Mesenchymal stem cell (in vitro differentiated cells and primary cell): ENCODE measurements at regions not wholly inside any gene's neighbourhood (a gene's known extent, or its start where the extent isn't known, plus 50 kb on each side); places are given as distances from the start of the nearest gene placed in this dataset.

ENCODE experiments used
- DNase-seq: peaks from one replicate; pipeline ENCODE4 v3.0.0-alpha.2; 2013
- H2AFZ ChIP-seq: one replicate; pipeline ENCODE4 v1.6.1; 2013; ENCODE audit warnings: low read depth, mild to moderate bottlenecking, control low read depth, inconsistent platforms, low read length, moderate library complexity
- H2AK5ac ChIP-seq: 2 replicates; pipeline ENCODE4 v1.6.1; 2013; ENCODE audit warnings: low read length, moderate library complexity, mild to moderate bottlenecking, inconsistent platforms; ENCODE audit not compliant: severe bottlenecking
- H2BK120ac ChIP-seq: one replicate; pipeline ENCODE4 v1.6.1; 2013; ENCODE audit warnings: low read depth, mild to moderate bottlenecking, inconsistent platforms, low read length, moderate library complexity
- H2BK12ac ChIP-seq, 2 experiments: one replicate each; pipeline ENCODE4 v1.6.1; 2013; ENCODE audit warnings: inconsistent platforms in 2 of 2, low read length in 2 of 2, mild to moderate bottlenecking in 2 of 2, moderate library complexity in 2 of 2, control low read depth in 1 of 2
- H2BK15ac ChIP-seq: one replicate; pipeline ENCODE4 v1.6.1; 2013; ENCODE audit warnings: mild to moderate bottlenecking, low read depth, inconsistent platforms; ENCODE audit not compliant: poor library complexity, severe bottlenecking
- H2BK5ac ChIP-seq: 2 replicates; pipeline ENCODE4 v1.6.1; 2013; ENCODE audit warnings: low read depth, mild to moderate bottlenecking, low read length, control low read depth, inconsistent platforms; ENCODE audit not compliant: poor library complexity, severe bottlenecking
- H3K14ac ChIP-seq, 2 experiments: one replicate each; pipeline ENCODE4 v1.6.1; 2013; ENCODE audit warnings: inconsistent platforms in 2 of 2, low read length in 2 of 2, control low read depth in 1 of 2, mild to moderate bottlenecking in 1 of 2, moderate library complexity in 1 of 2
- H3K18ac ChIP-seq, 2 experiments: one replicate each; pipeline ENCODE4 v1.6.1; 2013; ENCODE audit warnings: inconsistent platforms in 2 of 2, low read length in 2 of 2, control low read depth in 1 of 2, low read depth in 1 of 2, mild to moderate bottlenecking in 1 of 2
- H3K23ac ChIP-seq, 2 experiments: one replicate each; pipeline ENCODE4 v1.6.1; 2013; ENCODE audit warnings: inconsistent platforms in 2 of 2, low read length in 2 of 2, mild to moderate bottlenecking in 2 of 2, moderate library complexity in 2 of 2, control low read depth in 1 of 2
- H3K27ac ChIP-seq: 2 replicates; pipeline ENCODE4 v1.5.1; 2013; ENCODE audit warnings: mild to moderate bottlenecking, moderate library complexity, low read length, control low read depth, inconsistent platforms; ENCODE audit not compliant: poor library complexity, severe bottlenecking
- H3K27me3 ChIP-seq, 2 experiments: 2 replicates each; pipeline versions ENCODE4 v1.6.1 to v1.7.0; 2013; ENCODE audit warnings: low read length in 2 of 2, mild to moderate bottlenecking in 2 of 2, moderate library complexity in 2 of 2, control low read depth in 1 of 2, inconsistent platforms in 1 of 2; ENCODE audit not compliant: control insufficient read depth in 1 of 2, insufficient read depth in 1 of 2
- H3K36me3 ChIP-seq, 2 experiments: 2 replicates each; pipeline versions ENCODE4 v1.6.1 to v1.7.0; 2013; ENCODE audit warnings: low read length in 2 of 2, control low read depth in 1 of 2, inconsistent platforms in 1 of 2, low read depth in 1 of 2, mild to moderate bottlenecking in 1 of 2; ENCODE audit not compliant: insufficient read depth in 2 of 2, control insufficient read depth in 1 of 2
- H3K4ac ChIP-seq, 2 experiments: one replicate each; pipeline ENCODE4 v1.6.1; 2013; ENCODE audit warnings: inconsistent platforms in 2 of 2, low read length in 2 of 2, mild to moderate bottlenecking in 2 of 2, moderate library complexity in 2 of 2, control low read depth in 1 of 2, low read depth in 1 of 2
- H3K4me1 ChIP-seq: 2 replicates; pipeline ENCODE4 v1.6.1; 2013; ENCODE audit warnings: low read depth, low read length, control low read depth; ENCODE audit not compliant: control insufficient read depth, insufficient read depth
- H3K4me2 ChIP-seq: 2 replicates; pipeline ENCODE4 v1.6.1; 2013; ENCODE audit warnings: low read length, mild to moderate bottlenecking, inconsistent platforms; ENCODE audit not compliant: poor library complexity, severe bottlenecking
- H3K4me3 ChIP-seq, 2 experiments: 2 replicates each; pipeline versions ENCODE4 v1.5.1 to v1.7.0; 2013; ENCODE audit warnings: low read length in 2 of 2, mild to moderate bottlenecking in 2 of 2, control low read depth in 1 of 2, low read depth in 1 of 2; ENCODE audit not compliant: insufficient read depth in 1 of 2
- H3K79me1 ChIP-seq: replicated peaks from 2 replicates; pipeline ENCODE4 v1.6.1; 2013; ENCODE audit warnings: mild to moderate bottlenecking, control low read depth, low read length, inconsistent platforms; ENCODE audit not compliant: poor library complexity, severe bottlenecking
- H3K9ac ChIP-seq: 2 replicates; pipeline ENCODE4 v1.7.0; 2013; ENCODE audit warnings: mild to moderate bottlenecking, low read length, moderate library complexity
- H3K9me3 ChIP-seq: 2 replicates; pipeline ENCODE4 v1.7.0; 2013; ENCODE audit warnings: mild to moderate bottlenecking, low read length; ENCODE audit not compliant: control insufficient read depth
- H4K8ac ChIP-seq: one replicate; pipeline ENCODE4 v1.6.1; 2013; ENCODE audit warnings: inconsistent platforms, mild to moderate bottlenecking, low read length, moderate library complexity
- H4K91ac ChIP-seq: one replicate; pipeline ENCODE4 v1.6.1; 2013; ENCODE audit warnings: mild to moderate bottlenecking, low read length, inconsistent platforms
- WGBS: methylation state at CpG from one replicate; pipeline ENCODE4 v1.1.7; 2013; ENCODE audit warnings: mixed read lengths; 5-methylcytosine and 5-hydroxymethylcytosine counted together

DNA sequence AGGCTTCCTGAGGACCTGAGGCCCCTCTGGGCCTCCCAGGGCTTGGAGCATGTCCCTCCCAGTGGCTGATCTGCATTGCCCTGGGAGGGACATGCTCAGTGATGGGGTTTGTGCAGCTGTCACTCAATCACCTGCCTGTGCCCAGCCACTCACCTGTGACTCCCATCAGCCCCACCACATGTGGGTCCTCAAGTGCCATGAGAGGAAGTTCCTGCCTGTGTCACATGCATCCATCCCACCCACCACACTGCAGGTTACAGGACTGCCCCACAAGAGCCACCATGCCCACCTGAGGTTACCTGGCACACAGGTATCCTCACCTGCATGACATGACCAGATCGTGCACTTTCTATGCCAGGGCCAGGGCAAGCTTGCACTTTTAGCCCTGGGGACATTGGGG lies 80.0 kb downstream of the SCGB2B2 start:
- DNase-seq: no peak
- no peak overlapping the region for H4K91ac ChIP-seq
- no peak overlapping the region for H2BK15ac ChIP-seq
- H2AFZ ChIP-seq: no peak overlapping the region
- H3K14ac ChIP-seq: no peak overlapping the region
- H2BK12ac ChIP-seq: no peak overlapping the region
- H3K36me3 ChIP-seq: no peaks in the 10 kb centered on the region
- no peak overlapping the region for H2AK5ac ChIP-seq
- no peaks in the 10 kb centered on the region for H3K4me1 ChIP-seq
- no peak overlapping the region for H3K4me2 ChIP-seq
- H2BK5ac ChIP-seq: no peak overlapping the region
- 100% methylated on average over 1 of the region's 1 CpG for WGBS
- H3K18ac ChIP-seq: no peak overlapping the region
- no peak overlapping the region for H3K4me3 ChIP-seq
- no peaks in the 10 kb centered on the region for H3K27me3 ChIP-seq
- H2BK120ac ChIP-seq: no peak overlapping the region
- peaks cover 1% of the 10 kb centered on the region for H3K9me3 ChIP-seq
- no peak overlapping the region for H3K9ac ChIP-seq
- H4K8ac ChIP-seq: no peak overlapping the region
- H3K23ac ChIP-seq: no peak overlapping the region
- no peaks in the 10 kb centered on the region for H3K79me1 ChIP-seq
- no peak overlapping the region for H3K4ac ChIP-seq
- H3K27ac ChIP-seq: no peak overlapping the region

GRCh38 chr19:34596115-34596514 lies 80.8 kb downstream of the SCGB2B2 start:
- no peak overlapping the region for H3K23ac ChIP-seq
- H3K27me3 ChIP-seq: no peaks in the 10 kb centered on the region
- H3K4me2 ChIP-seq: no peak overlapping the region
- no peak overlapping the region for H2BK120ac ChIP-seq
- H3K9ac ChIP-seq: no peak overlapping the region
- no peak overlapping the region for H2AFZ ChIP-seq
- no peak overlapping the region for H2BK5ac ChIP-seq
- H3K27ac ChIP-seq: no peak overlapping the region
- no peak overlapping the region for H3K4me3 ChIP-seq
- H3K79me1 ChIP-seq: no peaks in the 10 kb centered on the region
- H4K91ac ChIP-seq: no peak overlapping the region
- no peak overlapping the region for H3K4ac ChIP-seq
- no peak overlapping the region for H3K18ac ChIP-seq
- H3K36me3 ChIP-seq: no peaks in the 10 kb centered on the region
- 80% methylated on average over 13 of the region's 13 CpGs for WGBS
- no peak overlapping the region for H2BK15ac ChIP-seq
- H3K4me1 ChIP-seq: no peaks in the 10 kb centered on the region
- H4K8ac ChIP-seq: no peak overlapping the region
- H3K14ac ChIP-seq: no peak overlapping the region
- no peak for DNase-seq
- peaks cover 6% of the 10 kb centered on the region for H3K9me3 ChIP-seq
- H2AK5ac ChIP-seq: no peak overlapping the region
- no peak overlapping the region for H2BK12ac ChIP-seq

- no peaks in the 10 kb centered on the region for H3K36me3 ChIP-seq
- H3K9me3 ChIP-seq: peaks cover 6% of the 10 kb centered on the region
- H2BK15ac ChIP-seq: no peak overlapping the region
- H3K23ac ChIP-seq: no peak overlapping the region
- H4K91ac ChIP-seq: no peak overlapping the region
- H3K27me3 ChIP-seq: no peaks in the 10 kb centered on the region
- DNase-seq: no peak
- H2BK5ac ChIP-seq: no peak overlapping the region
- WGBS: 72% methylated on average over 10 of the region's 10 CpGs
- H3K4me2 ChIP-seq: no peak overlapping the region
- no peak overlapping the region for H2BK12ac ChIP-seq
- no peak overlapping the region for H3K27ac ChIP-seq
- H2AFZ ChIP-seq: no peak overlapping the region
- no peak overlapping the region for H4K8ac ChIP-seq
- no peak overlapping the region for H3K14ac ChIP-seq
- no peaks in the 10 kb centered on the region for H3K4me1 ChIP-seq
- H3K18ac ChIP-seq: no peak overlapping the region
- H3K4me3 ChIP-seq: no peak overlapping the region
- H2BK120ac ChIP-seq: no peak overlapping the region
- no peak overlapping the region for H3K9ac ChIP-seq
- no peak overlapping the region for H3K4ac ChIP-seq
- no peak overlapping the region for H2AK5ac ChIP-seq
- no peaks in the 10 kb centered on the region for H3K79me1 ChIP-seq
Measured at GRCh38 chr19:34595683-34596082, 81.3 kb downstream of the SCGB2B2 start.

GRCh38 chr19:34590228-34590627 lies 86.7 kb downstream of the SCGB2B2 start:
- no peaks in the 10 kb centered on the region for H3K27me3 ChIP-seq
- WGBS: 23% methylated on average over 2 of the region's 3 CpGs
- H2BK120ac ChIP-seq: no peak overlapping the region
- H2BK12ac ChIP-seq: no peak overlapping the region
- H3K36me3 ChIP-seq: no peaks in the 10 kb centered on the region
- no peak overlapping the region for H3K23ac ChIP-seq
- H4K91ac ChIP-seq: no peak overlapping the region
- no peak overlapping the region for H3K4ac ChIP-seq
- no peak overlapping the region for H2BK5ac ChIP-seq
- H4K8ac ChIP-seq: no peak overlapping the region
- DNase-seq: no peak
- no peak overlapping the region for H3K9ac ChIP-seq
- no peak overlapping the region for H3K4me2 ChIP-seq
- H3K14ac ChIP-seq: no peak overlapping the region
- H3K4me3 ChIP-seq: no peak overlapping the region
- no peaks in the 10 kb centered on the region for H3K4me1 ChIP-seq
- no peak overlapping the region for H2AK5ac ChIP-seq
- no peak overlapping the region for H3K27ac ChIP-seq
- H3K18ac ChIP-seq: no peak overlapping the region
- peaks cover 23% of the 10 kb centered on the region for H3K9me3 ChIP-seq
- no peaks in the 10 kb centered on the region for H3K79me1 ChIP-seq
- no peak overlapping the region for H2BK15ac ChIP-seq
- H2AFZ ChIP-seq: no peak overlapping the region
